Activated naive CD8-positive, alpha-beta T cell treated with anti-CD3 and anti-CD28 coated beads, Interleukin-2, amount 50 U/mL, for 16 hours (primary cell): ENCODE measurements at regions not wholly inside any gene's neighbourhood (a gene's known extent, or its start where the extent isn't known, plus 50 kb on each side); places are given as distances from the start of the nearest gene placed in this dataset.

Experiments used
- DNase-seq: peaks from one replicate; pipeline ENCODE4 v3.0.0-alpha.2; 2020; ENCODE audit warnings: low read depth, low spot score

DNA sequence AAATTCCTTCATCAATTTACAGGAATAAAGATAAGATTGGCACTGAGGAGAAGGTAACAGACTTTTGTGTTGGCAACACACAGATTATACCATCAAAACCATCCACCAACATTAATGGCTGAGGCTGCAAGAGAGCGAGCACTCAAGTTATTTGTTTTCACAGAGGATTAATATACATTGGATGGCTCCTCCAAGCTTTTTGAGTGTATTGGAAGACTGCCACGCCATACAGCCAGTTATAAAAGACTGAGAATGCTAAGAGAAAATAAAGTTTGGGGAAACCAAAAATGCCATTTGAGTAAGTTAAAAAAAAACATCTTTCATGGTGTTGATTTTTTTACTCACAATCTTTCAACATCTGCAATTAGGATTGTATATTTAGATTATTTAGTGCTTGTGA lies 973.8 kb upstream of the SLC35B3 start:
- DNase-seq: no peak

DNA sequence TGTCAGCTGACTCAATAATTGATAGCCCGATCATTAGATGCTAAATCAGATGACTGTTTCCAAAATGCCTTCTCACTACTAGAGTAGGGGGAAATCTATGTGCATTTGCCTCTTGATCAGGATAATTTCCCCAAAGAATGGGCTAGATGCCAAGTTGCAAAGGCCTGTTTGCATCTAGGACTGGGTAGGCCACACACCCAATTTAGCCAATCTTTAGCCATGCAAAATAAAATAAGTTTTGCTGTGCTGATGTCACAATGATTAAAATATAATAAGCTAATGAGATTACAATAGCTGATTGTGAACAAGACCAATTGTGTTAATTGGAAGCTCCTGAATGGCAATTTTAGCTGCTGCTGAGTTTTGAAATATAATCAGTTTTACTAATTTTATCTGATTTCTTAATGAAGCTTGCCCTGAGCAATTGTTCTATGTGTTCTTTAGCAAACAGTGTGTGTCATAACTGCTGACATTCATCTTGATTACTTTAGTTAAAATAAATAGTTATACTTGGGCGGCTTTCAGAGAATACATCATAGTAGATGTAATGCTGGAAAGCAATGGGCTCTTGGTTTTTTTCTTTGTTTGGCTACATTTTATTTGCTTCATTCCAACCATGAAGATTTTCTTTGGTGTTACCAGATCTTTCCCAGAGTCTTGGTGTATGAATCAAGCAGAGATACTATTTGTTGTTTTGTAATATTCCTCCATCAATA lies 973.2 kb upstream of the SLC35B3 start:
- no peak for DNase-seq

DNA sequence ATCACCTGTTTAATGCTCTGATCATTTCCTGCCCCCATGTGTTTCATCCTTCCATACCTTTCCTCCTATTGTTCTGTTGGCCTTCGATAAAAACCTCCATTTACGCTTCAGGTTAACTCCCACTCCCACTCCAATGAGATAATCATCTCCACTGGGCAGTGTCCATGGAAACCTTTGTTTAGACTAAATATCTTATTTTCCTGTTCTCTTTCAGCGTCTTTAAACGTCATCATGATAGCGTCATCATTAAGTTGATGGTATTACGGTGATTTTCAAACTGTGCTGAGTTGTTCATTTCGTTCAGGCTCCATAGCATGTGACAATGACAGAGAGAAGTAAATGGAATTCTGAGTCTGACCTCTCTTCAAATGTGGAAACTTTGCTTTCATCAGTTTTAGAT lies 970.5 kb upstream of the SLC35B3 start:
- no peak for DNase-seq

DNA sequence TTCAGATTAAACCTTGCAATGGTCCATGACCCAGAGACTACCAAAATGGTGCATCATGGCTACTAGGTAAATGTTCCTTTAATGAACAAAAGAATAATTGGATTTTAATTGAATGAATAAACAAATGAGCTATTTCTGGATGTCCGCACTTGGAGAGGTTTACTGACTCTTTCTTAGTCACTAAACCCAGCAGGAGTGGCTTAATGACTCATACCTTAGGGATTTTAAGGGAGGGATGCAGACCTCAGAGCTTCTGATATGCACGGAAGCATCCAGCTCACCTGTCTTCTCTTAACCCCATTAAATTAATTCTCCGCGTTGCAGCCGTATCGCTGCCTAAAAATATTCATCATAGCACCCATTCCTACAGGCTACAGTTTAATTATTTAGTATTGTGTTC lies 970.0 kb upstream of the SLC35B3 start:
- DNase-seq: no peak

DNA sequence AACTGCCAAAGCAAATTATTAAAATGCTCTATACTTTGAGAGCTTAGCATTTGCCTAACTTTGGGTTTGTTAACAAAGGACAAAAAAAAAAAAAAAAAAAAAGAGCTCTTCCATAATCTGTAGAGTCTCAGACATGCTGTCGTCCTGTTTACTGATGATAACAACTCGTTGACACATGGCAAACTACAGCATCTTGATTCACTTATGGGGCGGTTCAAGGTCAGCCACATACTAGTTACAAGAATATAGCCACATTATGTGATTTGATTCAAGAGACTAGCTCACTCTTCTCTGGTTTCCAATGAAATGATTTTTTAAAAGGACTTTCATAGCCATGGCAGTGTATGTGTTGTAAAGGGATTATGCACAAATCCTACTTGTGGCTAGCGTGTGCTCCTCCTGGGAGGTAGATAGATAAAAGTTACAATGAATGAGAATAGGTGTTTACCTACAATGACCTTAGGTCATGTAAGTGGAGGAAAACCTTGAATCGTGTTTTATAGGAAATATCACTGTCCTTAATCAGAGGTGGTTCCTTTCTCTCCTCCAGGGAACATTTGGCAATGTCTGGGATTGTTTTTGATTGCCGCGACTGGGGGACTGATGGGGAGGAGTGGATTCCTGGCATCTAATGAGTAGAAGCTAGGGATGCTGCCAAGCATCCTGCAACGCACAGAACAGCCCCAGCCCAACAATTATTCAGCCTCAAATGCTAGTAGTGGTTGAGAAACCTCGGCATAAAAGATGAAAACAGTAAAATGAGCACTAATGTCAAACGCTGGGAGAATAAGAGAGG lies 969.2 kb upstream of the SLC35B3 start:
- no peak for DNase-seq

DNA sequence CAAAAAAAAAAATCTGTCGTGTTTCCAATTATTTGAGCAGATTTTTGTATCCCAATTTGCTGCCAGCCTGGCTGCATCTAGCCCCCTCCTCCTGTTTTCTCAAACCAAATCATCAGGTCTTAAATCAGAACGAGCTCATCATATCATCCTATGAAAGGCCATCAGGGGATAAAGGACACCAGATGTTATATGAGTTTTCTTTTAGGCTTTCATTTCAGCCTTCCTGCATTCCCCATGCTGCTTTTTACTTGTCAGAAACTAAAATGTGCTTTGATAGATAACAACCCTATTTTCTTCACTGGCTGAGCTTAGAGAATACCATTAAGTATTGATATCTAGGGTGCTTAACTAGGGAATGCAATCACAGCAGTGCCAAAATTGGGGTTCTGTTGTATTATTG lies 968.4 kb upstream of the SLC35B3 start:
- DNase-seq: no peak

DNA sequence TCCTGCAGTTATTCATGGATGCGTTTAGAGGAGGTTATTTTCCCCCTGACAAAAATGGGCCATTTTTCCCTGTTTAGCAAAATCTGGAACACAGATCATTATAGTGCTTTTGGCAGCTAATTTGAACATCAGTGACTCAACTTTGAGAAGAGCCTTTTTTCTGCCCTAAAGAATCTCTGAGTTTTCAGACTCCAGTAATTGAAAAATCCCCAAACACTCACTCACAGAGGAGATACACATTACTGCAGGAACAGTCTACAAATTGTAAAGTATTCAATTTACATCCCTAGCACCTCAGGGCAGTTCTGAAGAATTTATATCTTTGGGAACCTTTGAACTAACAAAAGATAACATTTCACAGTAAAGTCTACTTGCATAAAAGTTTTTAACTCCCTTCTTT lies 966.6 kb upstream of the SLC35B3 start:
- no peak for DNase-seq

DNA sequence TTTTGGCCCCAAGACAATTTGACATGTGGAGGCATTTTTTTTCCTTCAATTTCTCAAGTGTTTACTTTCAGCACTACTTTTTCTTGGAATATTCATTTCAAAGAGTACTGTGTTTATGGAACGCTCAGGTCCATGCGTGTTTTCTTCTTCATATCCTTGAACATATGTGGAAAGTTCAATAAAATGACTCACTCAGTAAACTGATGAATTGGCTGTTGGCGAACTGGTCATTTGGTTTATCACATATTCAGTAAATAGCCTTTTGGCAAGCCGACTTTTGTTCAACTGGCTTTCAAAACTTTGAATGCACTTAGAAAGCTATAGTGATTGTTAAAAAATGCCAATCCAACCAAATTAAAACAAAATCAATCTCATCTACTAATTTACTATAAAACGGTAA lies 964.6 kb upstream of the SLC35B3 start:
- no peak for DNase-seq

DNA sequence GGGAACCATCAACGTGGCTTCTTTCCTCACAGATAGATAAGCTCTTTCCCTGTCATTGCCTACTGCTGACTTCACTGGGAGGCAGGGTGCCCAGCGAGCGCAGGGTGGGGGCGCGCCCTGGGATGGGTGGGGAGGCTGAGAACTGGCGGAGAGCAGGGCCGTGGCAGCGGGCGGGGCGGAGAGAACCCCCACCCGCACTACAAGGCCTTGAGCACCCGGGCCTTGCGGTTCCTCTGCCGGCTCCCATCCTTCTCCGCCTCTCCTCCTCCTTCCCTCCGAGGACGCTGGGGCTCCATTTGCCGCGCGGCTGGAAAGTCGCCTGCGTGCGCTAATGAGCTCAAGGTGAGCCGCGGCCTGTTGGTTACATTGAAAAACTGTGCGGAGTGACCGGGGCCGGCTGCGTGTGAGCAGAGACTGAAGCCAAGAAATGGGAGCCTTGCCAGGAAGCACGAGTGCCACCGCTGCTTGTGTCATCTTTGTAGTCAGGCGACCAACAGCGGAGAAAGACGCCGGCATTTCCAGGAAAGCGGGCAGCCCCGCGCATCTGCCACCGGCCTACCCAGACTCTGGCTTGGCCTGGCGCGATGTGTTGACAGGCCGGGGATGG lies 963.5 kb upstream of the SLC35B3 start:
- DNase-seq: no peak

DNA sequence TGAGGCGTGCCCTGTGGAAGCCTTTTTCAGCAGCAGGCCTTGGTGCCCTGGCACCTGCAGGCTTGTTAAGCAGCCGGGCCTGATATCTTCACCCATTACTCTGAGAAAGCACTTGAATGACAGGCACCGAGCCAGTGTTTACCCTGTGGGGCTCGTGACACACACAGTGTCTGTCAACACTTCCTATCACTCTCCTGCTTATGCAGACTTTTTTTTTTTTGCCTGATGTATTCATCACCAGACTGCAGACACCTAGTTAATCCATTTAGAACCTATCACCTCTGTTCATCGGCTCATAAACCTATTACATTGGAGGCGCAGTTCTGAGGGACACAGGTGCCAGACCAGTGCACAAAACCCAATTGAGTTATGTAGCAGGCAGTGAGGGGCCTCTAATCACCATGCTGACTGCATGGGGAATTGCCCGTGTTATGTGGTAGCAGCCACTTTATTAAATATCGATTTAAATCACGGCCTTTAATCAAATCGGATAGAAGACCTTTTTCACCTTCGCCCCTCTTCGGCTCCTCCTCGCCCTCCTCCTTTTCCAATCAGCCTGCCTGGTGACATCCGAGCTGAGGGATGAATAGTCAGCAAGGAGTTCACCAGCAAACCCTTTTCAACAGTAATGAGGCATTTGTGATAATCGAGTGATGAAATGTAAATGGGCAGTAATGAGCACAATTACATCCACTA lies 962.9 kb upstream of the SLC35B3 start:
- no peak for DNase-seq

DNA sequence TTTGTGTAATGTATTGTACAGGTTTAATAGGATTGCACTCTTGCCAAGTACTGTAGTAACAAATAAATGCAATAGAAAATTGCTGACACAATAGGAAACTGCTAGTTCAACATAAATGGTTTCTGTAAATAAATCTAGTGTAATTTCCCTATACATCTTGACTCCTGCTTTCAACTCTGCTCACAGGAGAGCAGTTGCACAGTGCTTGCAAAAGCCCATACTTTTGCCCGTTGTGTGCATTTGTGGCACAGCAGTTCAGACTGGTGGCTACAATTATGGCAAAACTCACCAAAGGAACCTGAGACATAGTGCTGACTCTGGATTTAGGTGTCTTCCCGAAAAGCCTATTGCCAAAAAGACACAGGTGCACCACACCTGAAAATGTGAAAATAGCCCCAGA lies 953.3 kb upstream of the SLC35B3 start:
- DNase-seq: no peak

DNA sequence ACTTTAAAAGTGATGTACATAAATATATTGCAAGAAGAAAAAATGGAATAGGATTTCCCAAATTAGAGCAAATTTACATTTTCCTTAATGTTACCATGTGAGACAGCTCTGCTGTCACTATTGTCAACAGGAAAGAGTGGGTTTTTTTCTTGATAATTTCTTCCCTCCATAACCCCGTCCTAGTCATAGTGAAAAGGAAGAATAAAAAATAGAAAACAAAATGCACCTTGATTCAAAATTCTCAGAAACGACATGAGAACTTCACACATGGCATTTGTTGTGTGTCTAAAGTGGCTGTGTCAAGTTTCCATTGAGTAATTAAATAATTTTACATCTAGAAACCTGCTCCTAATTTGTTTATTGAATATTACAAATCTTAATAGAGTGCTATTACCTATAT lies 945.2 kb upstream of the SLC35B3 start:
- no peak for DNase-seq

DNA sequence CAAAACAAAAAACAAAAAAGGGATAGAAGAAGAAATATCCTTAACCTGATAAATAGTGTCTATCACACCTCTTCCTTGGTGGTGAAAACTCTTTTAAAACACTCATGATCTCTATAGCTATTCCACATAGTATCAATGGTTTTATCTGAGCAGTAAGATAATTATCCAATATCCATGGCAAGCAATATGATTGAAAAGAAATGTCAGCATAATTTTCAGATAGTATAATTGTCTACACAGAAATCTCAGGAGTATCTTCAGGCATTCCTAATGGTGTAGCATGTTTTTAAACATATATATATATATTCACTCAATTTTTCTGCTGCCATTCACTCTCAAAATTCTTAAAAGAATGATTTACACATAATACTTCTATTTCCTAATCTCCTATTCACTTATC lies 938.0 kb upstream of the SLC35B3 start:
- DNase-seq: no peak

DNA sequence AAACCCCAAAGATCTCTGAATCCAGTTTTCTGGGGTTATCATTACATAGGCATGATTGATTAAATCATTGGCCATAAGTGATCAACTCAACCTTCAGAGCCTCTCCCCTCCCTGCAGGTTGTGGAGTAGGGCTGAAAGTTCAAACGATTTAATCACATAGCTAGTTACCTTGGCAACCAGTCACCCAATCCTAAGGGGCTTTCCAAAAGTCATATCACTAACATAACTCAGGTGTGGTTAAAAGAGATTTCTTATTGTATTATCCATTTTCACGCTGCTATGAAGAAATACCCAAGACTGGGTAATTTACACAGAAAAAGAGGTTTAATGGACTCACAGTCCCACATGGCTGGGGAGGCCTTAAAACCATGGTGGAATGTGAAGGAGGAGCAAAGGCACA lies 935.1 kb upstream of the SLC35B3 start:
- no peak for DNase-seq

DNA sequence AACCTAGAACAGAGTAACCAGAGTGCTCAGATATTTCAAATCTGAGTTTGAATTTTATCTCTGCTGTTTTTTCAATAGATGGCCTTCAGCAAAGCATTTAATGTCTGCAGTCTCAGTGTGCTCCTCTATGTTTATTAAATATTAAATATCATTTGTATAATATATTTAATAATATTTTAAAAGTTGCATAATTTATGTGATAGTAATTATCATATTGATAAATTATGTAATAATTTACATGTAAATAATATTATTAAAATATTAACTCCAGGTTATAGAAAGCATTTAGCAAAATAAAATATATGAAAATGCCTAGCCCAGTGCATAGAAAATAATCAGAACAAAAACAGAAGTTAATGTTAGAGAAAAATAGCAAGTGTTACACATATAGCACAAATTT lies 930.0 kb upstream of the SLC35B3 start:
- DNase-seq: no peak

DNA sequence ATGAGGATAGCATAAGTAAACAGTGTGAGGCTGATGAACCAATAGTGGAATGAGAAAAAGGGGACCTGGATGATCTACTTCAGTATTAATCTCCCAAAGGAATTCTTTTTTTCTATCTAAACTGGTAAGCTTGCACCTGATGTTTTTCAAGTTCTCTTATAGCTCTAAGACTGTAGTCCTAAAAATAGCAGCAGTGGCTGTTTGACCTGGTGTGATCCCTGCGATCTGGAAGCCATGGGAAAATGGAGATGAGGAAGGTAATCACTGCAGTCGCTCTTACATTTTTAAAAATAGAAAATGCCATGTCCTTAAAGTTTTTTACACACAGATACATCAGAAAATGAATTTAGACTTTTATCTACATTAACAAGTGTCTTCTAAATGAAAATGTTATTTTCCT lies 926.4 kb upstream of the SLC35B3 start:
- no peak for DNase-seq

DNA sequence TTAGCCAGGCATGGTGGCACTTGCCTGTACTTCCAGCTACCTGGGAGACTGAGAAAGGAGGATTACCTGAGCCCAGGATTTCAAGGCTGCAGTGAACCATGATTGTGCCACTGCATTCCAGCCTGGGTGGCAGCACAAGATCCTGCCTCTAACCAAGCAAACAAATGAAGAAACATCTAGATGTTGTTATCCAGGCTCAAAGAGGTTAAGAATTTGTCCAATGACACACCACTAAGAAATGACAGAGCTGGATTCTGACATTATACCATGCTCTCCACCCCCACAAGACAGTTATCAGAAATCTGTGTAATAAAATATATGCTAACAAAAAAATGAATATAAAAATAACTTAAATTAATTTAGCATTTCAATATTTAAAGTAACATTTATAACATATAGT lies 925.5 kb upstream of the SLC35B3 start:
- no peak for DNase-seq

DNA sequence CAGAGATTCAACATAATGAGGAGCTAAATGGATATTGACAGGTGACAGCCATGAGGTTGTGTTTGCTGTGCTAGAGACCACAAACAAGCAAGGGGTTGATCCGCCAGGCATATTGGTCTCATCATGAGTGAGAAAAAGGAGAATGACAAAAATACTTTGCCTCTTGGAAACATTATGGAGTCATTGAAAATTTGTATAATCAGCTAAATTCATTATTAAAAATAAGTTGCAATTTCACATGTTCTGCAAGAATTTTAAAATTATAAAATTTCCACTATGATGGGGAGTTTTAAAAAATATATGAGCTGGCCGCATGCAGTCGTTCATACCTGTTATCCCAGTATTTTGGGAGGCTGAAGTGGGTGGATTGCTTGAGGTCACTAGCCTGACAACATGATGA lies 912.3 kb upstream of the SLC35B3 start:
- no peak for DNase-seq

DNA sequence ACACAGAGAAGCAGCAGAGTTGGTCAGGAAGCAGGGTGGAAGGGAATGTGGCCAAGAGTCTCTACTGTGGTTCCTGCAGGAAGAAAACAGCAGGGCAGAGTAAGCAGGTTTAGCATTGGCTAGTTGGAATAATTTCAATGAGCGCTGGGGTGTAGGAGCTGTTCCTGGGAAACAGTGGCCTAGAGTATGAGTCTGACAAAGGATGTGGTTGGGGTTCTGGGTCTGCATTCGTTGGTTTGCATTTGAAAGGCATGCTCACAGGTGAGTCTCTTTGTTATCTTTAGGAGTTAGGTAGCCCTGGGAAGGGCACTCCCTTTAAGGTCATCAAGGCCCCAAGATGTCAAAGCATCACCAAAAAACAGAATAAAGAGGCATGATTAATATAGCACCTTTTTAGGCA lies 911.6 kb upstream of the SLC35B3 start:
- DNase-seq: no peak

DNA sequence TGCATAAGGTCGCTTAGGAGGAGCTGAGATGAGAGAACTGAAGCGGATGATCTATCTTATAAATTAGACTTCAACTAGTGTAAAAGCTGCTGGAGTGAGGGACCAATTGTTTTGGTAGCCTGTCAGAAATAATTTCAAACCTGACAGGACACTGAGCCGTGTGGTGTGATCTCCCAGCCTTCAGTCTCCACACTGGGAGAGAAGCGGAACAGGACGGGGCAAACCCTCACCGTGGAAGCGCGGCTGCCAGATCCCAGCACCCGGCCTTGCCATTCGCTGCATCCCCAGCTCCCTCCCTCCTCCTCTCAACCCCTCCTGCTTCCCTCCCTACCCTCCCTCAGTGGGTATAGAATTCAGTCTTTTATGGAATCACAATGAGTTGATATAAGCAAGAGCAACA lies 900.1 kb upstream of the SLC35B3 start:
- no peak for DNase-seq

DNA sequence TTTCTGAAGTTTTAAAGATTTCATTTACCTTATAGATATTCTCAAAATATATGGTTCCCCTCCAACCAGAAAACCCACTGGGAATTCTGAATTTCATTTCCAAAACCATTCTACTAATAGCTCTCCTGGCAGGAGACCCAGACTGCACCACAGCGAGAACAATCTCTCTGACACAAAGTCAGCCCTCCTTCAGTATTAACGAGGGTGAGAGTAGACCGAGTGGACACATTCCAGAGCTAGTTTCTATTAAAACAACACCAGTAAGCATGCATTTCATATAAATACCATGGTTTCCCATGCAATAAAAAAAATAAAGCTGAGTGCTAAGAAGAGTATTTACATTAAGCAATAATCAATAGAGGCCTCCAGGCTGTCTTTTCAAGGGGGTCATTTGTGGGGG lies 899.6 kb upstream of the SLC35B3 start:
- DNase-seq: no peak

DNA sequence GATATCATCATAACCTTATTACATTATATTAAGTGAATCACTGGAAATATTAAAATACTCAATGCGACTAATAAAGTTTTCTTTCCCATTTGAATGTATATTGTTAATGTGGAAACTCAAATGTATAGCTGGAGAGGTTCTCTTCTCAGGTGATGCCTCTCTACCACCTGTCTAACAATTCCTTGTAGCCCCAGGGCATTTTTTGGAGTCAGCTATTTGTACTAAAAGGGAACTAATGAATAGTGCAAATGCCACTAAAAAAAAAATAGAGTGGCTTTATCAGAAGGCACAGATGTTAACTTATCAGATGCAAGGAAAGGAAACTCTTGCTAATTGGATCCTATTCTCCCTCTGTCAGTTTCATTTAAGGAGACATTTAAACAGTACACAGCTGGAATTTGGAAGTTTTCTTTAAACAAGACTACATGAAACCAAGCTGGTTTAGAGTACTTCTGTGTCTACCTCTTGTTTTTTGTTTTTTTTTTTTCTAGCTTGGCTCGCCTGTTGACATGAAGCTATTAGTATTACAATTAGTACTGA lies 897.0 kb upstream of the SLC35B3 start:
- DNase-seq: no peak
